ENCODE measurements at regions not wholly inside any gene's neighbourhood (a gene's known extent, or its start where the extent isn't known, plus 50 kb on each side); places are given as distances from the start of the nearest gene placed in this dataset.

DNA sequence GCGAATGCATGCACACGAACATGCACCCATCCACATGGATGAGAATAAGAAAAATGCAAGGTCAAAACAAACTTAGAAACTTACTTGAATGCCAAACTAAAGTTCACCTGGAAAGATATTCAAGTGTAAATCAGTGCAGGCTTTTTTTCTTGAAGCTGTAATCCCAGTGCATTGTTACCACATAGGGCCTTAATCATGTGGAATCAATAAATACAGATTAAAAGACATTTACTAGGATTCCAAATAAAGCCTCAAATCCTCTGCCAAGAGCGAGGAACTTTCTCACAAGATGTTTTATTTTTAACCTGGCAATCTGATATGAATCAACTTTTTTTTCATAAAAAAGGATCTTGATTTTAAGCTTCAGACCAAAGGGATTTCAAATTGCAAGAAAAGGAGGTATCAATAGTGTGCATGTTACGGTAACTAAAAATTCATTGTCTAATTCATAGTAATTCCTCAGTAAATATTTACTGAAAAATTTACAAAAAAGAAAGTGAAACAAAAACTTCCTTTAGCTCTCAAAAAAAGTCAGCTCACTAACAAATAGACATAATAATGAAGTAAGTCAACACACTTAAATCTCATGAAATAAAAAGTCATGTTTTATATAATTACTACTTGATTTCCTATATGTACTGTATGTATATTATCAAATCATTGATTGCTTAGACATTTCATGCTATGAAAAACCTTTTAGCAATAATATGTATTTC is 978.6 kb downstream of the PLOD2 start:
- H3K27ac Mint-ChIP-seq = no peak overlapping the region
- H3K27ac ChIP-seq (ENCODE audit: low read depth in 1 of 2, low read length in 2 of 2) = no peak overlapping the region
- no peak overlapping the region for H3K4me3 ChIP-seq (replicated peaks in 1 of 3; ENCODE audit: low read depth in 2 of 3, low read length in 3 of 3)
- H3K79me2 ChIP-seq (ENCODE audit: insufficient read depth, low read length) = no peaks in the 10 kb centered on the region
- H3K9me3 Mint-ChIP-seq = no peaks in the 10 kb centered on the region
- H3K36me3 ChIP-seq (replicated peaks in 1 of 2; ENCODE audit: control insufficient read depth in 1 of 2, insufficient read depth in 2 of 2, low read length in 2 of 2) = no peaks in the 10 kb centered on the region
- no peak overlapping the region for H3K4me2 ChIP-seq (replicated peaks; ENCODE audit: extremely low read depth, low read length, poor library complexity, severe bottlenecking)
- TF ChIP-seq, protein P1, sequence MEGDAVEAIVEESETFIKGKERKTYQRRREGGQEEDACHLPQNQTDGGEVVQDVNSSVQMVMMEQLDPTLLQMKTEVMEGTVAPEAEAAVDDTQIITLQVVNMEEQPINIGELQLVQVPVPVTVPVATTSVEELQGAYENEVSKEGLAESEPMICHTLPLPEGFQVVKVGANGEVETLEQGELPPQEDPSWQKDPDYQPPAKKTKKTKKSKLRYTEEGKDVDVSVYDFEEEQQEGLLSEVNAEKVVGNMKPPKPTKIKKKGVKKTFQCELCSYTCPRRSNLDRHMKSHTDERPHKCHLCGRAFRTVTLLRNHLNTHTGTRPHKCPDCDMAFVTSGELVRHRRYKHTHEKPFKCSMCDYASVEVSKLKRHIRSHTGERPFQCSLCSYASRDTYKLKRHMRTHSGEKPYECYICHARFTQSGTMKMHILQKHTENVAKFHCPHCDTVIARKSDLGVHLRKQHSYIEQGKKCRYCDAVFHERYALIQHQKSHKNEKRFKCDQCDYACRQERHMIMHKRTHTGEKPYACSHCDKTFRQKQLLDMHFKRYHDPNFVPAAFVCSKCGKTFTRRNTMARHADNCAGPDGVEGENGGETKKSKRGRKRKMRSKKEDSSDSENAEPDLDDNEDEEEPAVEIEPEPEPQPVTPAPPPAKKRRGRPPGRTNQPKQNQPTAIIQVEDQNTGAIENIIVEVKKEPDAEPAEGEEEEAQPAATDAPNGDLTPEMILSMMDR (IDR thresholded peaks at IDR 0.05) = no peak
- no peaks in the 10 kb centered on the region for H4K20me1 ChIP-seq (ENCODE audit: insufficient read depth, low read length)
- no peaks in the 10 kb centered on the region for H3K27me3 ChIP-seq (ENCODE audit: control insufficient read depth in 2 of 2, insufficient read depth in 2 of 2, low read length in 2 of 2)
- no CpG with 5 or more reads among the region's 4 CpGs for WGBS (ENCODE audit: insufficient coverage)
- no peak overlapping the region for H3K4me3 Mint-ChIP-seq
- H3K4me1 Mint-ChIP-seq = no peaks in the 10 kb centered on the region
- H3K27me3 Mint-ChIP-seq (ENCODE audit: low read depth in 3 of 3) = no peaks in the 10 kb centered on the region
- DNase-seq = no peak
- no peaks in the 10 kb centered on the region for H3K4me1 ChIP-seq (ENCODE audit: control insufficient read depth in 1 of 2, insufficient read depth in 2 of 2, low read length in 2 of 2)
- peaks cover 0 to 5% of the 10 kb centered on the region in 2 donors for H3K9me3 ChIP-seq (replicated peaks in 1 of 2; ENCODE audit: control insufficient read depth in 1 of 2, insufficient read depth in 1 of 2, low read length in 2 of 2)
- no peak overlapping the region for H2AFZ ChIP-seq (ENCODE audit: insufficient read depth, low read depth, low read length, poor library complexity, severe bottlenecking)
- no peak overlapping the region for H3K9ac ChIP-seq (ENCODE audit: insufficient read depth, low read length, poor library complexity, severe bottlenecking)
- intact Hi-C loops (cut with micrococcal nuclease) = no loop called here
- H3K36me3 Mint-ChIP-seq = no peaks in the 10 kb centered on the region

DNA sequence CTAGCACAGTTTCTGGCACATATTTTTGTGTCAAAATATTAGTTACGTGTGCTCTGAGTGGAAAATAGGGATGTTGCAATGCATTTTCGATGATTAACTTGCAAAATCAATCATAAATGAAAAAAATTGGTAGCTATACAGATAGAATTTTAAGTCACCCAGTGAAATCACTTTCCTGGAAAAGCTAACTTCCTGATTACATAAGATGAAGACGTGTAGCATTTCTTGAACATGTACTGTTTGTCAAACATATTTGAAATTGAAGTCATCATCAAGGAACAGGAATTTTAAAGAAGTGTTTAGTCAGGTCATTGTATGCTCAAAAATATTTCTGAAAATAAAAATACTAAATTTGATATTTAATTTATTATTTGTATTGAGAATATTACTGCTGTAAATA is 977.7 kb downstream of the PLOD2 start:
- no peaks in the 10 kb centered on the region for H3K27me3 Mint-ChIP-seq (ENCODE audit: low read depth in 3 of 3)
- Histone ChIP-seq H3K9me3 (replicated peaks in 1 of 2; ENCODE audit: control insufficient read depth in 1 of 2, insufficient read depth in 1 of 2, low read length in 2 of 2) (peaks cover 0 to 5% of the 10 kb centered on the region in 2 donors), H2AFZ (ENCODE audit: insufficient read depth, low read depth, low read length, poor library complexity, severe bottlenecking) (no peak overlapping the region), H3K36me3 (replicated peaks in 1 of 2; ENCODE audit: control insufficient read depth in 1 of 2, insufficient read depth in 2 of 2, low read length in 2 of 2) (no peaks in the 10 kb centered on the region), H3K9ac (ENCODE audit: insufficient read depth, low read length, poor library complexity, severe bottlenecking) (no peak overlapping the region), H3K4me2 (replicated peaks; ENCODE audit: extremely low read depth, low read length, poor library complexity, severe bottlenecking) (no peak overlapping the region), H4K20me1 (ENCODE audit: insufficient read depth, low read length) (no peaks in the 10 kb centered on the region), H3K4me3 (replicated peaks in 1 of 3; ENCODE audit: low read depth in 2 of 3, low read length in 3 of 3) (no peak overlapping the region), H3K27ac (ENCODE audit: low read depth in 1 of 2, low read length in 2 of 2) (no peak overlapping the region), H3K79me2 (ENCODE audit: insufficient read depth, low read length) (no peaks in the 10 kb centered on the region), H3K27me3 (ENCODE audit: control insufficient read depth in 2 of 2, insufficient read depth in 2 of 2, low read length in 2 of 2) (no peaks in the 10 kb centered on the region), H3K4me1 (ENCODE audit: control insufficient read depth in 1 of 2, insufficient read depth in 2 of 2, low read length in 2 of 2) (no peaks in the 10 kb centered on the region)
- no peak for DNase-seq
- H3K36me3 Mint-ChIP-seq = no peaks in the 10 kb centered on the region
- H3K4me1 Mint-ChIP-seq = no peaks in the 10 kb centered on the region
- WGBS (ENCODE audit: insufficient coverage) = no CpG with 5 or more reads among the region's 3 CpGs
- H3K4me3 Mint-ChIP-seq = no peak overlapping the region
- no peaks in the 10 kb centered on the region for H3K9me3 Mint-ChIP-seq
- H3K27ac Mint-ChIP-seq = no peak overlapping the region
- intact Hi-C loops (cut with micrococcal nuclease) = no loop called here
- TF ChIP-seq, protein P1 (IDR thresholded peaks at IDR 0.05) = no peak

Data from CD14-positive monocyte (primary cell).